ENCODE measurements at regions not wholly inside any gene's neighbourhood (a gene's known extent, or its start where the extent isn't known, plus 50 kb on each side); places are given as distances from the start of the nearest gene placed in this dataset.

- Histone ChIP-seq H3K27me3 (ENCODE audit: insufficient read depth, low read length) (peaks cover 45% of the 10 kb centered on the region), H3K9me2 (ENCODE audit: insufficient read depth) (no peaks in the 10 kb centered on the region), H3K36me3 (ENCODE audit: control insufficient read depth in 1 of 2, insufficient read depth in 2 of 2, low read length in 2 of 2) (no peaks in the 10 kb centered on the region), H3K79me2 (ENCODE audit: insufficient read depth, low read length) (no peaks in the 10 kb centered on the region), H3K9ac (ENCODE audit: low read length) (no peak overlapping the region), H3K27ac (ENCODE audit: low read depth, low read length) (no peak overlapping the region), H3K4me2 (ENCODE audit: low read length) (no peak overlapping the region), H3K9me3 (ENCODE audit: control insufficient read depth in 1 of 2, insufficient read depth in 1 of 2, low read depth in 1 of 2, low read length in 2 of 2) (no peaks in the 10 kb centered on the region), H4K20me1 (ENCODE audit: insufficient read depth) (no peaks in the 10 kb centered on the region), H3K4me3 (replicated peaks in 1 of 2; ENCODE audit: low read depth in 1 of 2, low read length in 2 of 2) (no peak overlapping the region), H2AFZ (ENCODE audit: low read depth, low read length, poor library complexity, severe bottlenecking) (no peak overlapping the region), H3K4me1 (ENCODE audit: control insufficient read depth in 1 of 2, insufficient read depth in 2 of 2, low read length in 2 of 2) (no peaks in the 10 kb centered on the region)
- intact Hi-C loops (cut with micrococcal nuclease): no loop called here
- TF ChIP-seq CTCF (IDR thresholded peaks at IDR 0.05 in 2 of 3, conservative IDR thresholded peaks at IDR 0.05 in 1 of 3; ENCODE audit: borderline replicate concordance in 1 of 3, insufficient read depth in 1 of 3, low read depth in 2 of 3, low read length in 2 of 3) (no peak), SP1 (IDR thresholded peaks at IDR 0.05; ENCODE audit: low read depth) (no peak), SRF (IDR thresholded peaks at IDR 0.05; ENCODE audit: low read depth) (no peak), CBX3 (IDR thresholded peaks at IDR 0.05; ENCODE audit: low read depth) (no peak), SIN3A (IDR thresholded peaks at IDR 0.05; ENCODE audit: low read depth) (no peak), REST (IDR thresholded peaks at IDR 0.05; ENCODE audit: low read depth) (no peak), JUND (IDR thresholded peaks at IDR 0.05) (no peak), ZBTB33 (IDR thresholded peaks at IDR 0.05; ENCODE audit: extremely low read depth, insufficient replicate concordance, low read length) (no peak), EZH2phosphoT487 (IDR thresholded peaks at IDR 0.05; ENCODE audit: borderline replicate concordance) (no peak)
- ChIA-PET POLR2A (no interaction called here), RAD21 (ENCODE audit: low non-redundant PET in 1 of 2, low total read pairs in 2 of 2, uncharacterized antibody in 2 of 2, unreplicated experiment in 2 of 2) (no interaction called here), CTCF (no interaction called here)
- no TSS peak for BruUV-seq (replicated peaks)
- no peak for ATAC-seq
- no peak for DNase-seq (ENCODE audit: low read depth, low spot score)
These were observed 97.2 kb upstream of the PMEPA1 start for GRCh38 chr20:57806975-57807374.

Measured in HCT116 (cell line).